Neuronal stem cell (in vitro differentiated cells): ENCODE measurements at regions not wholly inside any gene's neighbourhood (a gene's known extent, or its start where the extent isn't known, plus 50 kb on each side); places are given as distances from the start of the nearest gene placed in this dataset.

Source experiments
- DNase-seq: peaks from one replicate; pipeline ENCODE4 v3.0.0-alpha.2; 2013; ENCODE audit warnings: low spot score
- H2AFZ ChIP-seq: one replicate; pipeline ENCODE4 v1.6.1; 2013; ENCODE audit warnings: mild to moderate bottlenecking, low read length, inconsistent platforms
- H2AK5ac ChIP-seq: 2 replicates; pipeline ENCODE4 v1.6.1; 2013; ENCODE audit warnings: low read depth, mild to moderate bottlenecking, inconsistent platforms, low read length, moderate library complexity, mixed read lengths
- H2BK120ac ChIP-seq: 2 replicates; pipeline ENCODE4 v1.6.1; 2013; ENCODE audit warnings: low read depth, mild to moderate bottlenecking, inconsistent platforms, low read length, moderate library complexity, mixed read lengths
- H2BK12ac ChIP-seq: one replicate; pipeline ENCODE4 v1.6.1; 2013; ENCODE audit warnings: low read length, inconsistent platforms
- H2BK15ac ChIP-seq: 2 replicates; pipeline ENCODE4 v1.6.1; 2013; ENCODE audit warnings: mild to moderate bottlenecking, low read length, inconsistent platforms, mixed read lengths
- H2BK5ac ChIP-seq: one replicate; pipeline ENCODE4 v1.6.1; 2013; ENCODE audit warnings: inconsistent platforms, mild to moderate bottlenecking, low read length, moderate library complexity
- H3K14ac ChIP-seq: one replicate; pipeline ENCODE4 v1.6.1; 2013; ENCODE audit warnings: low read length, inconsistent platforms
- H3K18ac ChIP-seq: 2 replicates; pipeline ENCODE4 v1.6.1; 2013; ENCODE audit warnings: low read length, inconsistent platforms
- H3K23ac ChIP-seq: 2 replicates; pipeline ENCODE4 v1.6.1; 2013; ENCODE audit warnings: low read depth, mild to moderate bottlenecking, mixed read lengths, low read length, inconsistent platforms; ENCODE audit not compliant: poor library complexity
- H3K27ac ChIP-seq: replicated peaks from 3 replicates; pipeline ENCODE4 v1.5.1; 2013; ENCODE audit warnings: low read length, inconsistent platforms
- H3K27me3 ChIP-seq, 3 experiments: 2 replicates each; pipeline ENCODE4 v1.6.1; 2013; ENCODE audit warnings: low read length in 3 of 3, mild to moderate bottlenecking in 2 of 3, inconsistent platforms in 1 of 3, low read depth in 1 of 3, mixed read lengths in 1 of 3, moderate library complexity in 1 of 3; ENCODE audit not compliant: control insufficient read depth in 3 of 3, insufficient read depth in 3 of 3
- H3K36me3 ChIP-seq, 2 donors: replicated peaks in 1 of 2; 2 replicates each; pipeline ENCODE4 v1.6.1; 2013; ENCODE audit warnings: low read length in 2 of 2; ENCODE audit not compliant: control insufficient read depth in 2 of 2, insufficient read depth in 2 of 2
- H3K4ac ChIP-seq: 2 replicates; pipeline ENCODE4 v1.6.1; 2013; ENCODE audit warnings: inconsistent platforms, mild to moderate bottlenecking, low read length, moderate library complexity
- H3K4me1 ChIP-seq, 2 donors: 1 replicate in 1 of 2; 2 replicates in 1 of 2; pipeline ENCODE4 v1.6.1; 2013; ENCODE audit warnings: low read length in 2 of 2, low read depth in 1 of 2; ENCODE audit not compliant: control insufficient read depth in 2 of 2, insufficient read depth in 1 of 2
- H3K4me2 ChIP-seq: one replicate; pipeline ENCODE4 v1.6.1; 2013; ENCODE audit warnings: mild to moderate bottlenecking, low read length, inconsistent platforms; ENCODE audit not compliant: insufficient read depth, poor library complexity, severe bottlenecking
- H3K4me3 ChIP-seq, 2 donors: 2 replicates each; pipeline ENCODE4 v1.5.1; 2013; ENCODE audit warnings: low read length in 2 of 2, mild to moderate bottlenecking in 2 of 2, inconsistent platforms in 1 of 2, moderate library complexity in 1 of 2
- H3K79me1 ChIP-seq: one replicate; pipeline ENCODE4 v1.6.1; 2013; ENCODE audit warnings: low read depth, mild to moderate bottlenecking, inconsistent platforms, low read length, moderate library complexity
- H3K9ac ChIP-seq: one replicate; pipeline ENCODE4 v1.6.1; 2013; ENCODE audit warnings: mild to moderate bottlenecking, low read depth, low read length, inconsistent platforms; ENCODE audit not compliant: poor library complexity
- H3K9me3 ChIP-seq, 2 donors: replicated peaks in 1 of 2; 2 replicates each; pipeline versions ENCODE3 to v1.6.1; 2013; ENCODE audit warnings: low read length in 2 of 2, mild to moderate bottlenecking in 2 of 2, inconsistent platforms in 1 of 2, low read depth in 1 of 2, mixed read lengths in 1 of 2, moderate library complexity in 1 of 2; ENCODE audit not compliant: control insufficient read depth in 2 of 2, insufficient read depth in 1 of 2
- H4K8ac ChIP-seq: one replicate; pipeline ENCODE4 v1.6.1; 2013; ENCODE audit warnings: low read depth, mild to moderate bottlenecking, inconsistent platforms, low read length, moderate library complexity
- H4K91ac ChIP-seq: one replicate; pipeline ENCODE4 v1.6.1; 2013; ENCODE audit warnings: low read length, low read depth, mild to moderate bottlenecking, inconsistent platforms; ENCODE audit not compliant: poor library complexity
- WGBS, 2 donors: extraction: QIAGEN DNeasy Blood & Tissue Kit; methylation state at CpG; one replicate each; pipeline ENCODE4 v1.1.7; 2013; ENCODE audit warnings: missing lambda C conversion rate in 2 of 2, mixed read lengths in 1 of 2; ENCODE audit not compliant: insufficient read length in 2 of 2, insufficient replicate concordance in 1 of 2; ENCODE audit errors: extremely low coverage in 2 of 2; 5-methylcytosine and 5-hydroxymethylcytosine counted together

GRCh38 chr10:131787961-131788360, 112.8 kb upstream of the PPP2R2D start:
- Histone ChIP-seq H4K8ac (no peak overlapping the region), H3K14ac (no peak overlapping the region), H3K36me3 (no peaks in the 10 kb centered on the region), H2BK5ac (no peak overlapping the region), H3K27ac (no peak overlapping the region), H3K27me3 (no peaks in the 10 kb centered on the region), H3K9ac (no peak overlapping the region), H3K4ac (no peak overlapping the region), H2BK12ac (no peak overlapping the region), H2BK120ac (no peak overlapping the region), H2BK15ac (no peak overlapping the region), H3K18ac (no peak overlapping the region), H3K4me3 (no peak overlapping the region), H3K4me2 (no peak overlapping the region), H3K23ac (no peak overlapping the region), H2AK5ac (no peak overlapping the region), H3K9me3 (peaks cover 0 to 5% of the 10 kb centered on the region in 2 donors), H2AFZ (no peak overlapping the region), H3K4me1 (no peaks in the 10 kb centered on the region), H3K79me1 (peaks cover 1% of the 10 kb centered on the region), H4K91ac (no peak overlapping the region)
- DNase-seq = no peak
- no CpG with 5 or more reads among the region's 4 CpGs for WGBS, 2 donors

DNA sequence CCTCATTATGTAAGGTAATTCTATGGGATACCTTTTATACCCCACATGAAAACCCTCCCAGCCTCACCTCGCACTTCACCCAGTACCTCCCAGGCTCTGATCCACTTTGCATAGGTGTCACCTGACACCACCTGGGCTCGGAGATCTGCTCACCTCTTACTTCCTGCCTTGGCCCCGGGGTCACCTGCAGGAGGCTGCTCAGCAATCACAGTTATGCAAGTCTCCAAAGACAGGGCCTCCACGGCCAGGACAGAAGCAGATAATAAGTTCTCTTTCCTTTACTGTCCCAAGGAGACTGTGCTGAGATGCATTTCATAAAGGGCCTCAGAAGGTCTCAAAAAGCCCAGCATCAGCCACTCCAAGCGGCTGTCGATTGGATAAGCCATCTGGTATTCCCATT, 112.4 kb upstream of the PPP2R2D start:
- Histone ChIP-seq H2BK12ac (no peak overlapping the region), H4K91ac (no peak overlapping the region), H3K9me3 (peaks cover 0 to 5% of the 10 kb centered on the region in 2 donors), H3K14ac (no peak overlapping the region), H2BK5ac (peak overlapping the region; percentile 4), H3K27me3 (no peaks in the 10 kb centered on the region), H3K27ac (no peak overlapping the region), H3K4me1 (no peaks in the 10 kb centered on the region), H3K36me3 (no peaks in the 10 kb centered on the region), H2AFZ (no peak overlapping the region), H2BK15ac (no peak overlapping the region), H3K4ac (no peak overlapping the region), H3K4me2 (no peak overlapping the region), H3K4me3 (no peak overlapping the region), H2BK120ac (no peak overlapping the region), H4K8ac (no peak overlapping the region), H3K18ac (no peak overlapping the region), H2AK5ac (no peak overlapping the region), H3K23ac (no peak overlapping the region), H3K79me1 (peaks cover 1% of the 10 kb centered on the region), H3K9ac (no peak overlapping the region)
- DNase-seq = no peak
- no CpG with 5 or more reads among the region's 6 CpGs for WGBS, 2 donors

DNA sequence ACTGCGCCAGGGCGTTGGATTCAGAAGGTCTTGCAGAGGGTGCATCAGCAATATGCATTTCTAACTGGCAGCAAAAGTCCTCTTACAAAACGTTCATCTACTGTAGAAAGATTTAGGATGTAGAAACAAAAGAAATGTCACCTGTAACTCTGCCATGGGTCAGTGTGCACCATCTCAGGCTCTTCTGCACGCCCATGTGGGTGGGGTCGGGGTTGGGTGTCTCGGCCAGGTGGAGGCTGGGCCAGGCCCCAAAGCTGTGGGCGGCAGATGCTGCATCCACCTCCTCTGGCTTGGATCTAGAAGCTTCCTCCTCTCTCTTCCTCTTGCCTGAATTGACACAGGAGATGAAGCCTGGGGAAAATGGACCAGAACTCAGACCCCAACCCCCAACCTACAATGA, 111.3 kb upstream of the PPP2R2D start:
- Histone ChIP-seq H3K4ac (no peak overlapping the region), H2AK5ac (no peak overlapping the region), H3K23ac (no peak overlapping the region), H3K9ac (no peak overlapping the region), H3K4me2 (no peak overlapping the region), H3K27ac (no peak overlapping the region), H2AFZ (peak overlapping the region; percentile 74), H2BK15ac (no peak overlapping the region), H4K8ac (no peak overlapping the region), H3K14ac (no peak overlapping the region), H3K18ac (no peak overlapping the region), H2BK12ac (no peak overlapping the region), H3K4me3 (no peak overlapping the region), H3K36me3 (no peaks in the 10 kb centered on the region), H3K4me1 (no peaks in the 10 kb centered on the region), H3K27me3 (no peaks in the 10 kb centered on the region), H3K9me3 (peaks cover 0 to 2% of the 10 kb centered on the region in 2 donors), H2BK5ac (peak overlapping the region; percentile 4), H3K79me1 (peaks cover 1% of the 10 kb centered on the region), H2BK120ac (no peak overlapping the region), H4K91ac (no peak overlapping the region)
- no peak for DNase-seq
- no CpG with 5 or more reads among the region's 7 CpGs for WGBS, 2 donors

DNA sequence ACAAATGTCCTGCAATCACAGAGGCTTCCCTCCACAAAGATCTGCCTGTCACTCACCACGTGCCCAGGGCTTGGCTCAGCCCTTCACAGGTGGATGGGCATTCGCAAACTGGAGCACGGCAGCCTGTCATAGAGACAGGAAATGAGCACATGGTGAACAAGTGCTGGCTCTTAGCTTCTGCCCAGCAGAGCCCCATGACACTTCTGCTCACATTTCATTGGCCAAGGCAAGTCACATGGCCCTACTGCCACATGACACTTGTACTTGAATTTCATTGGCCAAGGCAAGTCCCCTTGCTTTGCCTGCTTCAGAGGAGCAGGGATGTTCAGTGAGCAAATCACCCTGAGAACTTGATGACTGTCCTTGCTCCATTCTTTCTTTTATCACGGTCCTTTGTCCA, 110.8 kb upstream of the PPP2R2D start:
- Histone ChIP-seq H3K4me2 (no peak overlapping the region), H3K4ac (no peak overlapping the region), H2AFZ (peak overlapping the region; percentile 74), H3K9ac (no peak overlapping the region), H3K27ac (no peak overlapping the region), H3K4me1 (no peaks in the 10 kb centered on the region), H4K91ac (no peak overlapping the region), H3K27me3 (no peaks in the 10 kb centered on the region), H3K23ac (no peak overlapping the region), H2AK5ac (no peak overlapping the region), H2BK12ac (no peak overlapping the region), H4K8ac (no peak overlapping the region), H3K79me1 (peaks cover 1% of the 10 kb centered on the region), H2BK120ac (no peak overlapping the region), H3K36me3 (no peaks in the 10 kb centered on the region), H3K18ac (no peak overlapping the region), H3K14ac (no peak overlapping the region), H2BK5ac (peak overlapping the region; percentile 4), H2BK15ac (no peak overlapping the region), H3K4me3 (peak overlapping the region in 1 of 2 donors; percentile 50), H3K9me3 (no peaks in the 10 kb centered on the region)
- WGBS, 2 donors = no CpG with 5 or more reads among the region's 4 CpGs
- no peak for DNase-seq
